NCI-H1436 (cell line): ENCODE measurements at regions not wholly inside any gene's neighbourhood (a gene's known extent, or its start where the extent isn't known, plus 50 kb on each side); places are given as distances from the start of the nearest gene placed in this dataset.
"Not testable (repeated sequence)": the region's sequence is repeated elsewhere in the genome, so short reads cannot be mapped to it uniquely, and the experiment has no call there.

ENCODE experiments used
- DNase-seq: peaks from one replicate; lab custom pipeline; 2025; lab: John Stamatoyannopoulos, UW

- no peak for DNase-seq
Observed at GRCh38 chr4:13984991-13985800, 357.7 kb upstream of the BOD1L1 start.

GRCh38 chr4:13985837-13986236 lies 358.3 kb upstream of the BOD1L1 start:
- DNase-seq = no peak

- no peak for DNase-seq
Observed at GRCh38 chr4:13986548-13986947, 359.0 kb upstream of the BOD1L1 start.

- no peak for DNase-seq
Observed at GRCh38 chr4:13988353-13989305, 361.1 kb upstream of the BOD1L1 start.

GRCh38 chr4:13989501-13989900 lies 362.0 kb upstream of the BOD1L1 start:
- no peak for DNase-seq

GRCh38 chr4:13990596-13991589 lies 363.4 kb upstream of the BOD1L1 start:
- no peak for DNase-seq

- no peak for DNase-seq
Observed at GRCh38 chr4:13992041-13992440, 364.5 kb upstream of the BOD1L1 start.

GRCh38 chr4:13992975-13993520 lies 365.5 kb upstream of the BOD1L1 start:
- DNase-seq = no peak

GRCh38 chr4:13994016-13994415 lies 366.5 kb upstream of the BOD1L1 start:
- no peak for DNase-seq

- DNase-seq = no peak
Observed at GRCh38 chr4:13998850-13999445, 371.4 kb upstream of the BOD1L1 start.

- DNase-seq = no peak
Observed at GRCh38 chr4:14000091-14000814, 372.7 kb upstream of the BOD1L1 start.

GRCh38 chr4:14002331-14002730 lies 374.8 kb upstream of the BOD1L1 start:
- DNase-seq = not testable (repeated sequence)

- no peak for DNase-seq
Observed at GRCh38 chr4:14008494-14008893, 381.0 kb upstream of the BOD1L1 start.

GRCh38 chr4:14018191-14018853 lies 390.8 kb upstream of the BOD1L1 start:
- no peak for DNase-seq

- DNase-seq = no peak
Observed at GRCh38 chr4:14022456-14022855, 394.9 kb upstream of the BOD1L1 start.

GRCh38 chr4:14023036-14023435 lies 395.5 kb upstream of the BOD1L1 start:
- no peak for DNase-seq

GRCh38 chr4:14023896-14024295 lies 396.4 kb upstream of the BOD1L1 start:
- no peak for DNase-seq

- no peak for DNase-seq
Observed at GRCh38 chr4:14025111-14025510, 397.6 kb upstream of the BOD1L1 start.

- no peak for DNase-seq
Observed at GRCh38 chr4:14025891-14026290, 398.4 kb upstream of the BOD1L1 start.

- DNase-seq = no peak
Observed at GRCh38 chr4:14028862-14029261, 401.3 kb upstream of the BOD1L1 start.
